OCI-LY1 (cell line): ENCODE measurements at regions not wholly inside any gene's neighbourhood (a gene's known extent, or its start where the extent isn't known, plus 50 kb on each side); places are given as distances from the start of the nearest gene placed in this dataset.

Experiments
- EZH2 ChIP-seq: fragments of 200-600 bp; sonication (generic), shearing (Covaris generic); IDR thresholded peaks from 2 replicates; pipeline ENCODE4 v1.8.0; 2017; ENCODE audit warnings: borderline replicate concordance, mixed run types, mild to moderate bottlenecking, antibody characterized with exemption, low read length, moderate library complexity, mixed read lengths
- TF ChIP-seq, protein P1 (sequence below): fragments of 200-600 bp; sonication (generic), shearing (Covaris generic); IDR thresholded peaks from 2 replicates; pipeline ENCODE4 v1.5.1; 2017; ENCODE audit warnings: mild to moderate bottlenecking, antibody characterized with exemption, low read length, moderate library complexity, mixed read lengths

DNA sequence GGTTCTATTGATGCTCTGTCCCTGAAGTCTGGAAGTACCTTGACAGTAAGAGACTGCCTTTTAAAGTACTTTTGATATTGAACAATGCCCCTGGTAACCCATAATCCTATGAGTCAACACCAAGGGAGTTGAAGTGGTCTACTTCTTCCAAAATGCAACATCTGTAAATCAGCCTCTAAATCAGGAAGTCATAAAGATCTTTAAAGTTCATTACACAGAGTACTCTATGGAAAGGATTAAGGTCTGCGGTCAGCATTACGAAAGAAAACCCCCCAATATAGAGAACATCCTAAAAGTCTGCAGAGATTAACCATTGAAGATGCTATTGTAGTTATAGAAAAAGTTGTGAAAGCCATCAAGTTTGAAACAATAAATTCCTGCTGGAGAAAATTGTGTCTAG is 52.7 kb upstream of the CMC1 start:
- TF ChIP-seq, protein P1, sequence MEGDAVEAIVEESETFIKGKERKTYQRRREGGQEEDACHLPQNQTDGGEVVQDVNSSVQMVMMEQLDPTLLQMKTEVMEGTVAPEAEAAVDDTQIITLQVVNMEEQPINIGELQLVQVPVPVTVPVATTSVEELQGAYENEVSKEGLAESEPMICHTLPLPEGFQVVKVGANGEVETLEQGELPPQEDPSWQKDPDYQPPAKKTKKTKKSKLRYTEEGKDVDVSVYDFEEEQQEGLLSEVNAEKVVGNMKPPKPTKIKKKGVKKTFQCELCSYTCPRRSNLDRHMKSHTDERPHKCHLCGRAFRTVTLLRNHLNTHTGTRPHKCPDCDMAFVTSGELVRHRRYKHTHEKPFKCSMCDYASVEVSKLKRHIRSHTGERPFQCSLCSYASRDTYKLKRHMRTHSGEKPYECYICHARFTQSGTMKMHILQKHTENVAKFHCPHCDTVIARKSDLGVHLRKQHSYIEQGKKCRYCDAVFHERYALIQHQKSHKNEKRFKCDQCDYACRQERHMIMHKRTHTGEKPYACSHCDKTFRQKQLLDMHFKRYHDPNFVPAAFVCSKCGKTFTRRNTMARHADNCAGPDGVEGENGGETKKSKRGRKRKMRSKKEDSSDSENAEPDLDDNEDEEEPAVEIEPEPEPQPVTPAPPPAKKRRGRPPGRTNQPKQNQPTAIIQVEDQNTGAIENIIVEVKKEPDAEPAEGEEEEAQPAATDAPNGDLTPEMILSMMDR, result no peak
- TF ChIP-seq EZH2, result no peak
